HG03025 (cell line): ENCODE measurements at regions not wholly inside any gene's neighbourhood (a gene's known extent, or its start where the extent isn't known, plus 50 kb on each side); places are given as distances from the start of the nearest gene placed in this dataset.

Experiments
- ATAC-seq: cut with Tn5 transposase; IDR thresholded peaks from one replicate; pipeline ENCODE4 v1.9.1; 2021; ENCODE audit warnings: mild to moderate bottlenecking, moderate library complexity; ENCODE audit not compliant: unreplicated experiment, low FRiP score

DNA sequence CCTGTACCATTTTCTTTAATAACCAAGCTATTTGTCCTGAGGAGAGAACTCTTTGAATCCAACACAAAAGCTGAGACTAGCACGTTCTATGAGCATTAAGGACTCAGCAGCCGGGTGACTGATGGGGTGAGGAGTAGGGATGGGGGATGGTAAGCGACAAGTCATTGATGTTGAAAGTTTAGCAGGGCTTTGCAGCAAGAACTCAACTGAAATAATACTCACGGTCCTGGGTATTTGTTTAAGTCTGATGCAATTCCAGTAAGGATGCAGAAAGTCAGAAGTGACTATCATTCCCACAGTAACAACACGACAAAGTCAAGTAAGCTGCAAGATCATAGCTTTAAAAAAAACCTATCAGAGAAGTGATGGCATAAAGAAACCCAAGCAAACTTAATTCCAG, 131.1 kb downstream of the ACTL7B start:
- no peak for ATAC-seq

DNA sequence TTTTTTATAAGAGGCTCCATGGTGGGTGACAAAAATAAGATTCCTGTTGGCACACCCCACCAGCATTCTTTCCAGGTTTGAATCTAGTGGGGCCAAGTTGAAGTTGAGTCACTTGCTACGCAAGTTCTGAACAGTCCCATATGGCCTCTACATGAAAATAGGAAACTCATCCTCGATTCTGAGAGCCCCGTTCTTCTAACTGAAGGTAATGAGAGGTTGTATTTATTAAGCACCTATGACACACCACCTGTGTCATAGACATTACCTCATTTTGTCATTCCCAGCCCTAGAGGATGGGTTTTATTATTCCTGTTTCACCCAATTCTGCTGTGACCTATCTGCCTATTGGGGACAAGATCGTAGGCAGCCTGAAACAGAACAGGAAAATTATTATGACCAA, 131.7 kb downstream of the ACTL7B start:
- no peak for ATAC-seq

DNA sequence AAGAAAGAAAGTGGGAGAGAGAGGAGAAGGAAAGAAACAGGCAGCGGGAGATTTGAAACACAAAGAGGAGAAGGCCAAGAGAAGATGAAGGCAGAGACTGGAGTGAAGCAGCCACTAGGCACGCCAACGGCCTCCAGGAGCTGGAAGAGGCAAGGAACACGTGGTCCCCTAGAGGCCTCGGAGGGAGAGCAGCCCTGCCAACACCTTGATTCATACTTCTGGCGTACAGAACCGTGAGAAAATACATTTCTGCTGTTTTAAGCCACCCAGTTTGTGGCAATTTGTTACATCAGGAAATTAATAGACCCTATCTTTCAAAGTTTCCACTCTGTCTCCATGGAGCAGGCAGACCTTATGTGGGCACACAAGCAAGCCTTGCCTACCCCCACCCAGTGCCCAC, 133.4 kb downstream of the ACTL7B start:
- ATAC-seq = no peak

DNA sequence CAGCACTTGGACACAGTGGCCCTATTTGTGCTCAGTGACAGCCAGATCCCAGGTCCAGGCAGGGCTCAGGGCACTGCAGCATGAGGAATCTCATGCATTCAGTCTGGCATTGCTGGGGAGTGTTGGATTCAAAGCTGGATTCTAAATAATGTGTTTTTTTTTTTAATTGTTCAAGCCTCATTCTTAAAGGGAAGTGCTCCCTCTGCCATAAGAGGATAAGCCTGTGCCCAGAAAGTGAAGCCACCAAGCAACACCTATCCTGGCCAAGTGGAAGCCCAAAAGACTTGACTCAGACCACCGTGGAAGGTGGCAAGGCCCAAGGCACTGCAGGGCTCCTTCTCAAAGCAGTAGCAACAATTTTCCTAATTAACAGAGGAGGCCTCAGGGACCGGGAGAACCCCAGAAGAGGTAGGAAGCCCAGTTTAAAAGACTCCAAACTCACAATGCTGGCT, 135.6 kb downstream of the ACTL7B start:
- no peak for ATAC-seq

DNA sequence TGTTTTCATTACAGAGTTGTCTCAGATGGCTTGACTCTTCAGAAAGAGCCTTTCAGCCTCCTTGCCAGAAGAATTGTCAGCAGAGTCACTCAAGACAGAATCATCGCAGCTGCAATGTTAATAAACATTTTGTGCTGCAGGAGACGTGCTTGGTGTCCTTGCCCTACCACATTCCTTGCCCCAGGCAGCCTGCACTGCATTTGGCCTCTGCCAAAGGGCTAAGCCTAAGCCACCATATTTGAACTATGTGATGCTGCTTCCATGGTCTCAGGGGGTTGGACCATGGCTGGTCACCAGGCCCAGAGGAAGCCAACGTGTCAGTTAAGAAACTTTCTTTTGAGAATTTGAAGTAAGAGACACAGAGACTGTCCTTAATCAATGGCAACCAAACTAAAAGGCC, 145.4 kb downstream of the ACTL7B start:
- ATAC-seq = no peak

DNA sequence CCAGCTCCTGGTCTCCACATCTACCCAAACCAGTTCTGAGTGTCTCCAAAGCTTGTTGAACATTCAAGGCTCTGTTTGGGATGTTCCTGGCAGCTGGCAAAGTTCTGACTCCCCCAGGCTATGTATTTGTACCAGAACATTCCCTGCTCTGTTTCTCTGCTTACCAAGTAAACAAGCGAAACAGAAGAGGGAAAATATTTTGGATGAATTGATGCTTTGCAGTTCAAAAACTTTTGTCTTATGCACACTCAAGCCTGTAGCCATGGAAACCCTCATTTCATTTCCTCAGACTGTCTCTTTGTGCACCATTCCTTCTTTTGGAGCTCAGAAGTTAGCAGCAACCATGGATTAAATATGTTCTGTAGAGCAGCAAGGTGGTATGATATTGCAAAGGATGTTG, 145.8 kb downstream of the ACTL7B start:
- no peak for ATAC-seq

DNA sequence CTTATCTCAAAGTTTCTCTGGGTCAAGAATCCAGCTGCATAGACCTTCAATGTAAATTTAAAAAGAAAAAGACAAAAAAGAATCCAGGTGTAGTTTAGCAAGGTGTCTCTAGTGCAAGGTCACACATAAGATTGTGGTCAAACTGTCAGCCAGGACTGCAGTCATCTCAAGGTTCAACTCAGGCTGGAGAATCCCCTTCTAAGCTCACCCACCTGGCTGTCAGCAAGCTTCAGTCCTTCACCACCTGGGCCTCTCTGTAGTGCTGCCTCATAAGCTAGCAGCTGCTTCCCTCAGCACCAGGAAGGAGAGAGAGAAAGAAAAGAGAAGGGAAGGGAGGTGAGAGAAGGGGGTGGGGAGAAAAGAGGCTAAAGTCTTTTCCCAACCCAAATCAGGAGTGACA, 146.7 kb downstream of the ACTL7B start:
- ATAC-seq = no peak

DNA sequence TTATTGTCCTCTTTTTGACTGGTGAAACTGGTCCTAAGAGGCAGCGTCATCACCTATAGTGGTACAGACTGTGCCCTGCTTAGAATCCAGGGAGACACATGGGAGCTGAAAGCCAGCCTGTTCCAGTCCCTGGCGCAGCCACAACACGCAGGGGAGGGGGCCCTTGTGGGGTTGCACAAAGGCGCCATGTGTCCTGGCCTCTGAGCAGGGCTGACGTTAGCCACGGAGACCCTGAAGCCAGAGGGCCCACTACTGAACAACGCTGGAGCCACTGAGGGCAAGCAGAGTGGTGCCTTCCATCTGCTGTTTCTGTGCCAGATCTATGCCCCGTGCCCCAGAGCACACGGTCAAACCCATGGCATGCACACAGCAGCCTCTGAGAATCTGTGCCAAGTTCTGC, 147.3 kb downstream of the ACTL7B start:
- no peak for ATAC-seq

DNA sequence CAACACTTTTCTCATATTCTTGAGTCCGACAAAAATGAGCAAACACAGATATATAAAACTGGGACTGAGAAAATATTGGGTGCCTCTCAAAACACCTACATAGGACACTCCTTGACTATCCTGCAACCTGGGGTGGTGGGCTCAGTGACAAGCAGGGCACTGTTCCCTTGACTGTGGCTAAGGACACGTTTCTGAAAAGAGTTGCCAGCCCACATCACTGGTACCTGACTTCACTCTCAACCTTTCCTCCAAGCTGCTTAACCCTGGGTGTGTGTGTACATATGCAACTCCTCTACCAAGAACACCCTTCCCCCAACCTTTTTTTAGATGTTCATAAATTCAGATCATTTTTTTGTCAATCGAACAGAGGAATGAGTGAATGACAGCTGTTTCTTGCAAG, 148.7 kb downstream of the ACTL7B start:
- ATAC-seq = no peak

DNA sequence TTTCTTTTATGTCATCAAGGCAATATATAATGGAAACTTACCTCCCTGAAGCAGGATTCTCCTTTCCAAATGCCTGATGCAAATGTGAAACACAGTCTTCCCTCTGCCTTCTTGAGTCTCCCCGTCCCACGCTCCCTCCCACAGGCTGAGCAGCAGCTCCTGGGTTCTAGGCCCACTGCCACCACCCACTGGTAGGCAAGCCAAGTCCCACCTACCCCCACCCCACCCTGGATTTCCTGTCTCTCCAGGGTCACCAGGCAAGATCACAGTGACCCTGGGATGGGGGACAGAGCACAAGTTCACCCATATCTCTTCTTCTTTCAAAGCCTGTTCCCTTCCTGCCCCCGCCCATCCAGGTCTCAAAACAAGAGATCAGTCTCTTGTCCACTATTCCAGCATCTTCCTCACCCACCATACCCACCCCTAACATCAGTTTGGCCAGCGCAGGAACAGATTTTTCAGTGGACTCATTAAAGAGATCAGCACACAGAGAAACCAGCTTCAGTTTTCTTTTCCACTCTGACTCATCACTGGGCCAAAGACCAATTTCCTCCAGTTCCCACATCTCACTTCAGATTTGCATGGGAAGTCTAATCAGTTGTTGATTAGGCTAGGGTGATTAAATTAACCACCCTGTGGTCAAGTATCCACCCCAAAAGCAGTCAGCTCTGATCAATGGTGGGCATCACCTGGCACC, 151.5 kb downstream of the ACTL7B start:
- no peak for ATAC-seq

DNA sequence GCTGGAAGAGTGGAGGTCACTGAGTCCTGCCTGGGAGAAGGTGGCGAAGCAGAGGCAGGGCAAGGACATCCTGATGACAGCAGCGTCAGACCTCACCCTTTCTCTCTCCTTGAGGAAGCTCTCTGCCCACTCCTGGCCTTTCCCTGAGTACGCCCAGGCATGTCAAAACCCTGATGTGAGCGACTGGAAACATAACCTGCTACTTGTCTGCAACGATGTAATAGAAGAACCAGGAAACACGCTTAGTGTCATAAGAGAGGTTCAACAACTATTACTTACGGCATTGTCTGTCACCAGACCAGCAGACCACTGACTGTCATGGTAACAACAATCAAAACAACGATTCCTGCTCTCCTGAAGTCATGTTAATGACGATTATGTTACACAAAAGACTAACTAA, 152.4 kb downstream of the ACTL7B start:
- ATAC-seq = no peak

DNA sequence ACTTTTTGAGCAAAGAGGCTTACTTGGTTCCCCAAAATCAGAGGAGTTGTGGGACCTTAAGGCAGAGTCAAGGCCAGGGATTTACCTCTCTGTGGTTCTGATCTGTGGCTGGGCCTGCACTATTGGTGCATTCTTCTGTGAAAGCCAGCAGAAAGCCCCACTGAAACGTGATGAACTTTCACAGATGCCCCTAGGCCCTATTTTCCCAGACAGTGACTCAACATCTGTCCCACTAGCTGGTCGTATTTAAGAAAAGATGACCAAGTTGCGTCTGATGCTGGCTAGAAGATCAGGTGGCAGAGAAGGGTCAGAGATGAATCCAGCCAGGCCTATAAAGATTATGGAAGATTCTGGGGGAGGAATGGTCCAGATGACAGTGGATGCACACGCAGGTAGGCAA, 153.1 kb downstream of the ACTL7B start:
- ATAC-seq = no peak

DNA sequence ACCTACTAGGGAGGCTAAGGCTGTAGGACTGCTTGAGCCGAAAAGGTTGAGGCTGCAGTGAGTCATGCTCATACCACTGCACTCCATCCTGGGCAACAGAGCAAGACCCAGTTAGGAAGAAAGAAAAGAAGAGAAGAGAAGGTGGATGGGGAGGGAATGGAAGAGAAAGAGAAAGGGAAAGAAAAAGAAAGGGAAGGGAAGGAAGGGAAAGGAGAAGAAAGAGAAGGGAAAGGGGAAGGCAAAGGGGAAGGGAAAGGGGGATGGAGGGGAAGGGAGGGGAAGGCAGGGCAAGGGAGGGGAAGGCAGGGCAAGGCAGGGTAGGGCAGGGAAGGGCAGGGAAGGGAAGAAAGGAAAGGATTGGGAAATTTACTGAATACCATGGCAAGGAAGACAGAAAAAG, 157.0 kb downstream of the ACTL7B start:
- no peak for ATAC-seq

DNA sequence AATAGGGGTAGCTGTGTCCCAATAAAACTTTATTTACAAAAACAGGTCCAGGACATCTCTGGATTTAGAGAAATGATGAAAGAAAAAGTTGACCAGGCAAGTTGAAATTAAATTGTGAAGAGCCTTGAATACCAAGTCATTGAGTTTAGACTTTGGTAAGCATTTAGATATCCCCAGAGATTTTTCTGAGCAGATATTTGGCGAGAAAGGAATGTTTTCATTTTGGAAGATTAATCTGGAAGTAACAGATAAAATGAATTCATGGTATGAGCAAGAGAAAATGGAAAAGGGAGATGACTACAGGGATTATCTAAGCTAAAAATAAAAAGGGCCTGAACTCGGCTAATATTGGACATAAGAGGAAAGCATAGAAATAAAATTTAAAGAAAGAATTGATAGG, 157.6 kb downstream of the ACTL7B start:
- ATAC-seq = no peak

DNA sequence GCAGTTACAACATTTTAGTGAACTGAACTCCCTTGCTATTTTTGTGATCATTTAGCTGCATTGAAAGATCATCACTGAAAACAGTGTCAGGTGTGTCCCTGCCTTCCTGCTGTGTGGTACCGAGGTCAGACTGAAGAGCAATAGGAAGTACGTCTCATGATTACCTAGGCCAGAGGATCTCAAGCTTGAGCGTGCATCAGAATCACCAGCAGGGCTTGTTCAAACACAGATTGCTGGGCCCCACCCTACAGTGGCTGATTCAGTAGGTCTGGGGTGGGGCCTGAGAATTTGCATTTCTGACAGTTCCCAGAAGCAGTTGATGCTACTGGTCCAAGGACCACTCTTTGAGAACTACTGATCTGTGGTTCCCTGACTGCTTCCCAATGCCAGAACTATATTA, 159.6 kb downstream of the ACTL7B start:
- ATAC-seq = no peak

DNA sequence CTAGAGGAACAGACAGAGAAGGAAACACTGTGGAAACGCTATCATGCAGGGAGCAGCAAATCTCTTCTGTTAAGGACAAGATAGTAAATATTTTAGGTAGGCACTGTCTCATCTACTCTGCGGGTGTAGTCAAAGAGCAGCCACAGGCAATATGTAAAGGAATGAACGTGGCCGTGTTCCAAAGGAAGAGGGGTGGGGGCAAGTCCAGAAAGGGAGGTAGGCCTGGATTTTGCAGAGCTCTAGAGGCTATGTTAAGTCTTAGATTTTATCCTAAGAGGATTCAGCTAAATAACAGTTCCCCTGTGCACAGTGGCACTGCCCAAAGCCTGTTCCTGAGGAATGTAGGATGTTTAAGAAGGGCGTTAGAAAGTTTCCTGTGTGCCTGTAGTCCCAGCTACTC, 161.6 kb downstream of the ACTL7B start:
- no peak for ATAC-seq

DNA sequence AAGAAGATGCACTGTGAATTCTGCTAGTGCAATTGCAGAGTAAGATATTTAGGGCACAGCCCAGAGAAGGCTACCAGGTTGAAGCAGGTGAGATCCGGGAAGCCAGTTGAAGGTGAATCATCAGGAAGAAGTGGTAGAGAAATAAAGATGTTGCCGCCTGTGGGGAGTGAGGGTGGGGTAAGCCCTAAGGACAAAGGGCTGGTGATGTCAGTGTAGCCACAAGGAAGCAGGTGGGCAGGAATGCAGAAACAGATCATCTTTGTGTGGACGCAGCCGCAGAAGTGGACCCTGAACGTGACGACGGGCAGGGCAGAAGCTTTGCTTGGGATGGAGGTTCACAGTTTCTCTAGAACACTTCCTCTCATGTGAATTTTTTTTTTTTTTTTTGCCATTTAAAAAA, 164.2 kb downstream of the ACTL7B start:
- no peak for ATAC-seq

DNA sequence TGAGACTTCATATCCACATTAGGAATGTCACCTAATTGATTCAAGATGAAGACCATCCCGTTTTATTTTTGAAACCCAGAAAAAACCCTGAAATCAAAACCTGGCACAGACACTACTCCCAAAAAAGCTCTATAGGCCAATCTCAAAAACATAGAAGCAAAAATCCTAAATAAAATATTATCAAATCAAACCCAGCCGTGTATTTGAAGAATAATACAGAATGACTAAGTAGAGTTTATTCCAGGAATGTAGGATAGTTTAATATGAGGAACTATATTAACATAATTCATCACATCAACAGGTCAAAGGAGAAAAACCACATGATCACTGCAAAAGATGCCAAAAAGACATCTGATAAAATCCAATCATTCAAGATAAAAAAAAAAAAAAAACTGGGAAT, 167.1 kb downstream of the ACTL7B start:
- no peak for ATAC-seq

DNA sequence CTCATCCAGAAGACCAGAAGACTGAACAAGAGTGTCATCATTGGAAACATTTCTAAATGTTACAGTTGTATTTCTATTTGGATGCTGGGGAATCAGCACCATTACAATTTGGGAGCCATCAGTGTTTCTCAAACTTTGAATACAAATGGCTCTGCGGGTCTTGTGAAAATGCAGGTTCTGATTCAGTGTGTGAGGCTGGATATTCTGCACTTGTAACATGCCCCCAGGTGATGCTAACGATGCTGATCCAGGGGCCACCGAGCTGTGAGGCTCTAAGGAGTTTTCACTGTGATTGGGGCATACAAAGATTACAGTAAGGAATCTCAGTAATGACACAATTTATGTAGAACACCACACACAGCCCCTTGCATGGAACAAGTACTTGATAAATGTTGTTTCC, 167.7 kb downstream of the ACTL7B start:
- no peak for ATAC-seq

DNA sequence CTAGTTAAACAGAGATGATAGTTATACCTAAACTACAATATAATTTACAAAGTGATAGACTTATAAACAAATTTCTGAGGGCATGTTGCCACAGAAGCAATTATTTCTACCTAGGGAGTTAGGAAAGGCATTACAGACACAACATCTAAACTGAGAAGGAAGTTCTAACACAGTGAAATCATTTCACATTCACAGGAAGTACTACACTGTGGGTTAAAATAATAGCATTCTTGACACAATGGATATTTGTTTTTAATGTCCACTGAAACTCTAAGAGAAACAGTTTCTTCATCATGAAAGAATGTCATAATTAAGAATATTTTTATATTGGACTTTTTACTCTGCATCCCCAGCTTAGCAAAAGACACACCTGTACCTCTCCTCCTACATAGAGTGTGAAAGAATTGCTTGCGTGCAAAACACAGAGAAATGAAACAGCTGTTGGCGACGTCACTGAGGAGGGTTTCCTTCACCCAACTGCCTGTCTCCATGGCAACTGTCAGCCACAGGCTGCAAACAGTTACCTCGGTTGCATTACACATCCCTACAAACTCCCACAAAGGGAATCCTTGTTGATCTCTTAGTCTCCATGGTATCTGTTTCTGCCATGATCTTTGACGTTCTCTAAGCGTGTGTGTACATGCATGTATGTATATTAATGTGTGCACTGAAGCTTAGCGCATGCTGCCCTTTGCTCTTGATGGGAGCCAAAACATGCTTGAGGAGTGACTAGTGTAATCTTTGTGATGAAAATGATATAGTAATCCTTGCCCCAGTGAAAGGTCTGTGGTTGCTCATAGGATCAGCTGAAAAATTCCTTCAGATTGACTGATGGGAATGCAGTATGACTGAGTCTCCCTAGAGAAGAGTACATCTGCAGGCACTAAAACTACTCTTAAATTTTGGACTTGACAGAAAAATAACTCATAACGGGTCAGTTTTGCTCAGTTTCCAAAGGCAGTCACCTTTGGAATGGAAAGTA, 168.5 kb downstream of the ACTL7B start:
- no peak for ATAC-seq

DNA sequence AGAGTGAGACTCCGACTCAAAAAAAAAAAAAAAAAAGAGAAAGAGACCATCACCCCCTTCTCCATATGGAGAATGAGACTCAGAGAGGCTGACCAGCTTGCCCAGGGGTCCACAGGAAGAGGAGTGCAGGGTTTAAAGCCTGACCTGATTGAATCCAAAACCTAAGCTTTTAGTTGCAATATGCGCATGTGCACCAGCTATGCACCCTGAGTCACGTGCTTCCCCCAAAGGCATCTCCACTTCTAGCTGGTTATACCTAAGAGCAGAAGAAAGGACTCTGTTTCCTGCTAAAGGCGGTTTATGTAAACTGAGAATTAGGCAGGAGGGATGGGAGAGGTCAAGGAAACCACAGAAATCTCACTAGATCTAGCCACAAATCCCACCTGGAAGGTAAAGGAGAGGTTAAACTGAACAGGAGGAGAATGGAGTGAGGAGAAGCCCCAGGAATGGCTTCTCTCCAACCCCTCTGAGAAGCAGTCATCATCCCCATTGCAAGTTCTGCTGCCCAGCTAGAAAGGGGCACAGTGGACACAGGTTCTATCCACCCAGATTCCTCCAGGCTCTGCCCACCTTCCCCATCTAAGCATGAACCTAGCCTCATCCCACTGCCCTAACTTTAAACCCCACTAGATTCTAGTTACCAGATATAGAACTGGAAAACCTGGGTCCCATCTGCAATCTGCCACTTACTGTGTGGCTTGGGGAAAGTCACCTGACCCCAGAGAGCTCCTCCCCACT, 171.3 kb downstream of the ACTL7B start:
- no peak for ATAC-seq
